Endothelial cell (in vitro differentiated cells): ENCODE measurements at regions not wholly inside any gene's neighbourhood (a gene's known extent, or its start where the extent isn't known, plus 50 kb on each side); places are given as distances from the start of the nearest gene placed in this dataset.

Experiments used
- DNase-seq: peaks from one replicate; pipeline ENCODE4 v3.0.0; 2021; ENCODE audit warnings: low spot score
- H3K27ac Mint-ChIP-seq: one replicate; pipeline ENCODE4 v1.8.0; 2021; ENCODE audit warnings: mixed read lengths, inconsistent platforms; ENCODE audit not compliant: unreplicated experiment
- H3K27me3 Mint-ChIP-seq: one replicate; pipeline ENCODE4 v1.8.0; 2021; ENCODE audit warnings: mild to moderate bottlenecking, moderate library complexity, mixed read lengths, inconsistent platforms; ENCODE audit not compliant: unreplicated experiment
- H3K36me3 Mint-ChIP-seq: one replicate; pipeline ENCODE4 v1.8.0; 2021; ENCODE audit warnings: mild to moderate bottlenecking, low read depth, mixed read lengths, inconsistent platforms; ENCODE audit not compliant: unreplicated experiment
- H3K4me1 Mint-ChIP-seq: one replicate; pipeline ENCODE4 v1.8.0; 2021; ENCODE audit warnings: mild to moderate bottlenecking, mixed read lengths, inconsistent platforms; ENCODE audit not compliant: unreplicated experiment
- H3K4me3 Mint-ChIP-seq: one replicate; pipeline ENCODE4 v1.8.0; 2021; ENCODE audit warnings: mild to moderate bottlenecking, mixed read lengths, inconsistent platforms; ENCODE audit not compliant: unreplicated experiment
- H3K9me3 Mint-ChIP-seq: one replicate; pipeline ENCODE4 v1.8.0; 2021; ENCODE audit warnings: mixed read lengths, inconsistent platforms; ENCODE audit not compliant: unreplicated experiment
- TF ChIP-seq, protein P1 (sequence below): fragments of 200-600 bp; sonication (generic); IDR thresholded peaks from one replicate; pipeline ENCODE4 v1.5.0; 2021; ENCODE audit warnings: antibody characterized with exemption; ENCODE audit not compliant: unreplicated experiment

DNA sequence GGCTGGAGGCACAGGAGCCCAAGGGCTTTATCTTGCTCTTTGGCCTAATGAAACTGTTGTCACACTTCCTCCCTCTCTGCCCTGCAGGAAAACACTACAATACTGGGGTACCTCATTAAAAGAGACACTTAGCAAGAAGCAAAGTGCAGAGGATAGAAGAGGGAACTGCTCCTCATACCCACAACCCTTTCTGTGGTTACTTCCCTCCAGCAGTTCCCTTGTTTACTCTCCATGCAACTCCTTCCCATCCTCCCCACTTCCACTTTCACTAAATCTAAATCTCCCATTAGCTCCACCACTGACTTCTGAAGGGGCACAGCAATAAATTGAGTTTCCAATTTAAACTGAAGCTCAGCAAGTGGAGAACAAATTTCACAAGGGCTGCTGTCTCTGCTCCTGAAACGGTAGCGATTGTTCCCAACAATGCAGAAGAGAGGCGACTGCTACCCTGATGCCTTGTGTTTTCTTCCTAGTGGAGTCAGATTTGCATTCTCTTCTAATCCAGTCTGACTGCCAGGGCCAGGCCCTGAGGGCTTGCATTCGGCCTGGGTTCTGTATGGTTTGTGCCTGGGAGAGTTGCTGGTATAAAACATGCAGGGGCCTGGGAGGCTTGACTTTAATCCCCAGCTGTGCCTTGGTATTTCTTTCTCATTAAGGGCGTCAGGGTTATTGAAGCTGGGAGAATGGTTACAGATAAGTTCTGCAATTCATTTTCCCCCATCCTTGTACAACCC, 454.7 kb downstream of the TFAP2B start:
- no peak for DNase-seq
- Mint-ChIP-seq H3K36me3 (no peaks in the 10 kb centered on the region), H3K4me1 (no peaks in the 10 kb centered on the region), H3K27ac (no peak overlapping the region), H3K27me3 (no peaks in the 10 kb centered on the region), H3K4me3 (no peak overlapping the region), H3K9me3 (no peaks in the 10 kb centered on the region)
- TF ChIP-seq, protein P1, sequence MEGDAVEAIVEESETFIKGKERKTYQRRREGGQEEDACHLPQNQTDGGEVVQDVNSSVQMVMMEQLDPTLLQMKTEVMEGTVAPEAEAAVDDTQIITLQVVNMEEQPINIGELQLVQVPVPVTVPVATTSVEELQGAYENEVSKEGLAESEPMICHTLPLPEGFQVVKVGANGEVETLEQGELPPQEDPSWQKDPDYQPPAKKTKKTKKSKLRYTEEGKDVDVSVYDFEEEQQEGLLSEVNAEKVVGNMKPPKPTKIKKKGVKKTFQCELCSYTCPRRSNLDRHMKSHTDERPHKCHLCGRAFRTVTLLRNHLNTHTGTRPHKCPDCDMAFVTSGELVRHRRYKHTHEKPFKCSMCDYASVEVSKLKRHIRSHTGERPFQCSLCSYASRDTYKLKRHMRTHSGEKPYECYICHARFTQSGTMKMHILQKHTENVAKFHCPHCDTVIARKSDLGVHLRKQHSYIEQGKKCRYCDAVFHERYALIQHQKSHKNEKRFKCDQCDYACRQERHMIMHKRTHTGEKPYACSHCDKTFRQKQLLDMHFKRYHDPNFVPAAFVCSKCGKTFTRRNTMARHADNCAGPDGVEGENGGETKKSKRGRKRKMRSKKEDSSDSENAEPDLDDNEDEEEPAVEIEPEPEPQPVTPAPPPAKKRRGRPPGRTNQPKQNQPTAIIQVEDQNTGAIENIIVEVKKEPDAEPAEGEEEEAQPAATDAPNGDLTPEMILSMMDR = no peak

DNA sequence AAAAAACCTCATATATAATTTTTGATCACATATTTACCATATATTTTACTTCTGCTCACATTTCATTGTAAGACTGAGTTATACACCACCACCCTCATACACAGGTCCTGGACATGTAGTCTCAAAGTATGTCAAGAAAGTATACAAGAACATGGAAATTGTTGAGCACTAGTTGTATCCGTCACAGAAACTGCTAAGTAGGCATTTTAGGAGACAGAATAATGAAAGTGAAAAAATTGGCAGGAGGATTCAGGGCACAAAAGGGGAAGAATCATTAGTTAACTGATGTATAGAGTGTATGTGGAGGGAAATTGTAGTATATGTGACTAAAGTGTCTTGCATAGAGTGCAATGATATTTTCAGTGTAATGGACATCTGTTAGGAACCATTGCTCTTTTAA, 458.8 kb downstream of the TFAP2B start:
- TF ChIP-seq, protein P1 = no peak
- no peak overlapping the region for H3K4me3 Mint-ChIP-seq

DNA sequence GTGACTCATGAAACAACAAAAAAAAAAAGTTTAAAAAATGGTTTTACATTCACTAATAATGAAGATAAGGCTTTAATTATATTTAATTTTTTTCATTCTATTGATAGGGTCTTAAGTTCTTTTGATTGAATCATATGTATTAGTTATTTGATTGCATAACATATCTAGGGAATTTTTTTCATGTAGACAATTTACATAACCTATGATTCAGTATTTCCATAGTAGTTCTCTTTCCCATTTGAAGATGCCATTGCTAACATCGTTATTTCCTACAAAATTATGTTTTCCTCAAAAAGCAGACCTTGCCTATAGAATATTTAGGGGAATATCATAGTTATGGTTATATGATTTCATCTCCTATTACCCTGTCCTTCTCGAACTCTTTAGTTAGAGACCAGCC, 463.4 kb downstream of the TFAP2B start:
- H3K4me3 Mint-ChIP-seq = no peak overlapping the region
- H3K36me3 Mint-ChIP-seq = no peaks in the 10 kb centered on the region
- no peaks in the 10 kb centered on the region for H3K9me3 Mint-ChIP-seq
- no peak overlapping the region for H3K27ac Mint-ChIP-seq
- DNase-seq = no peak
- TF ChIP-seq, protein P1 = no peak
- no peaks in the 10 kb centered on the region for H3K27me3 Mint-ChIP-seq
- H3K4me1 Mint-ChIP-seq = no peaks in the 10 kb centered on the region

More for the DNA sequence above, 458.8 kb downstream of the TFAP2B start:
- no peaks in the 10 kb centered on the region for H3K9me3 Mint-ChIP-seq
- no peak overlapping the region for H3K27ac Mint-ChIP-seq
- no peak for DNase-seq
- no peaks in the 10 kb centered on the region for H3K27me3 Mint-ChIP-seq
- no peaks in the 10 kb centered on the region for H3K36me3 Mint-ChIP-seq
- H3K4me1 Mint-ChIP-seq = no peaks in the 10 kb centered on the region

DNA sequence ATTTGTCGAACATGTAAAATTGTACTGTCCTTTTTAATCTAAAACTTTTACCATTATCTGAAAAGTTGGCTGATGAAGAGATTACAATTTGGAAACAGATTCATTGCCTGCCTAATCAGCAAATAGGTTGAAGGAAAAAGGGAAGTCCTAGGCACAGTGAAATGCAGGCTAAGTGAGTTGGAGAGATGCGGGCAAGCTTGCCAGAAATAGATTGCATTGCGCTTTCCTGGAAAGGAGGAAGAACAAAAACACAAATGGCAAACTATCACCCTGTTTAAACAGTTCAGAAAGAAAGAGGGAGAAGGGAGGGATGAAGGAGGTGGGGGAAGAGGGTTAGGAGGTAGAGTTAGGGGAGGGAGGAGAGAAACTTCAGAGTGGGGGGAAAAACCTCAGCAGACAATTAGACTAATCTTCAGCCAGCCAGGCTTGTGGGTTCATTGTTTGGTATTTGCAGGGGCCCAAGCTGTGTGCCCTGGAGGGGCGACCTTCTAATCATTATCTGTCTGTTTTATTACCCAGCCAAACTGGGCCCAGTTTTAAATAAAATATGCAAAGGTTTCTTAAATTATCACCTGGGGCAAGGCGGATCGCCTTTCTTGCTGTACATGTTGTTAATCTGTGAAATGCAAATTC, 465.2 kb downstream of the TFAP2B start:
- H3K27me3 Mint-ChIP-seq = no peaks in the 10 kb centered on the region
- no peak for DNase-seq
- no peaks in the 10 kb centered on the region for H3K4me1 Mint-ChIP-seq
- H3K27ac Mint-ChIP-seq = no peak overlapping the region
- no peaks in the 10 kb centered on the region for H3K36me3 Mint-ChIP-seq
- TF ChIP-seq, protein P1 = no peak
- no peaks in the 10 kb centered on the region for H3K9me3 Mint-ChIP-seq
- no peak overlapping the region for H3K4me3 Mint-ChIP-seq

DNA sequence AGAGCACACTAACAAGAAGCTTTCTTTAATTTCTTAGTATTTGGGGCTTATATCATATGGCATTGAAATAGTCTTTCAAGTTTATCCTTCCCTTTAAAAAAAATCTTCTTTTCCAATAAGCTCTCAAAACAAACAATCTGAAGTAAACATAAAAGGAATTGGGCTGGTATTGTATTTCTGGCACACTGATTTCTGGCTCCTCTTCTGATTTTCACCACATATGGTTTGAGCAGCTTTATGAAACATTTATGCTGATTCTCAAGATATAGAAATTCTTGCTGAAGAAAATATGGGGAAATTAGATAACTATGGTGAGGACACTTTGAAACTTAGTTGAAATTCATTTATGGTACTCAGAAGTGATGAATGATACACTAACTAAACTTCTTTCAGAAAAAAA, 467.2 kb downstream of the TFAP2B start:
- Mint-ChIP-seq H3K27ac (no peak overlapping the region), H3K4me3 (no peak overlapping the region), H3K36me3 (no peaks in the 10 kb centered on the region), H3K27me3 (no peaks in the 10 kb centered on the region), H3K4me1 (no peaks in the 10 kb centered on the region), H3K9me3 (no peaks in the 10 kb centered on the region)
- no peak for DNase-seq
- TF ChIP-seq, protein P1 = no peak
